GM19043 (cell line): ENCODE measurements at regions not wholly inside any gene's neighbourhood (a gene's known extent, or its start where the extent isn't known, plus 50 kb on each side); places are given as distances from the start of the nearest gene placed in this dataset.
"Not testable (repeated sequence)": the region's sequence is repeated elsewhere in the genome, so short reads cannot be mapped to it uniquely, and the experiment has no call there.

ENCODE experiments used
- ATAC-seq: cut with Tn5 transposase; IDR thresholded peaks from one replicate; pipeline ENCODE4 v1.9.1; 2021; ENCODE audit warnings: low read depth; ENCODE audit not compliant: unreplicated experiment

DNA sequence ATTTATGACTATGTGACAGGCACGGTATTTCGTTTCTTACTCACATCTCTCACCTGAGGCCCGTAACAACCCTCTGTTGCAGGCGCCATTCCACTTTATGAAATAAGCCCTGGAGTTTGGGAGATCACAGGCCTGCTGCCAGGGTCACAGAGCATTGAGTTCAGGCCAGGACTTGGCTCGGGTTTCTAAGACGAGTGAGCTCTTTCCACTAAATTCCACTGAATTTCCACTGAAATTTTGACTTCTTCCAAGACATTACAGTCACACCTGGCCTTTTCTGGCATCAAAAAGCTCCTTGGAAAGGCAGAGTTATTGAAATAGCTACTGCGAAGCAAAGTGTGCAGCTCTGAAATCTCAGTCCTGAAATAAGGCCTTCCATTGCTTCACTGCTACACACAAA is 282.8 kb upstream of the MGMT start:
- no peak for ATAC-seq

DNA sequence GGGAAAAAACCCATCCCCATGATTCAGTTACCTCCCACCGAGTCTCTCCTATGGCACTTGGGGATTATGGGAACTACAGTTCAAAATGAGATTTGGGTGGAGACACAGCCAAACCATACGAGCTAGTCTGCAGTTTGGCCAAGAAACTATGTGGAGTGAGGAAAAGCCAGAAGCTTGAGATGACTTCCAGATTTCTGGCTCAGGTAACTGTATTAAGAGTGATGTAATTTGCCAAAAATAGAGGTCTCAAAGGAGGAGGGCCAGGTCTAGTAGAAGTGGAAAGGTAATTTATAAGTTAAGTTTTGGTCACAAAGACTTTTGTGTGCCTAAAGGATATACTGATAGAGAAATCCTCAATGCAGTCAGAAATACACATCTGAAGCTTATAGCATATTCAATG is 279.7 kb upstream of the MGMT start:
- no peak for ATAC-seq

DNA sequence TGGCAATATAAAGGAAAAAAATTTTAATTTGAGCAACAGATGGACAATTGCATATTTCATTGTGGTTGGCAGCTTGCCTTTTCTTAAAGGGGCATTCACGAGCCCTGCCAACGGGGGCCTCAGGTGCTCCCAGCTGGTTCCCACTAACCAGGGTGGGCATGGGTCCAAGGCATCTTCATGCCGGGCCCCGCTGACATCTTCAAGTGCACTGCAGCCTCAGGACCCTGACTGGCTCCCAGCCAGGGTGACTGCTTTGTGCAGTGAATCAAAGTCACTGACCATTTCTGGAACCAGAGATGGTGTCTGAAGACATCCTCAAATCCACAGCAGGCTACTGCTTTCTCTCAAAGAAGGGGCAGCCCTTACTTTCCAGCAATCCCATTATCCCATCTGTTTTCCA is 275.2 kb upstream of the MGMT start:
- no peak for ATAC-seq

DNA sequence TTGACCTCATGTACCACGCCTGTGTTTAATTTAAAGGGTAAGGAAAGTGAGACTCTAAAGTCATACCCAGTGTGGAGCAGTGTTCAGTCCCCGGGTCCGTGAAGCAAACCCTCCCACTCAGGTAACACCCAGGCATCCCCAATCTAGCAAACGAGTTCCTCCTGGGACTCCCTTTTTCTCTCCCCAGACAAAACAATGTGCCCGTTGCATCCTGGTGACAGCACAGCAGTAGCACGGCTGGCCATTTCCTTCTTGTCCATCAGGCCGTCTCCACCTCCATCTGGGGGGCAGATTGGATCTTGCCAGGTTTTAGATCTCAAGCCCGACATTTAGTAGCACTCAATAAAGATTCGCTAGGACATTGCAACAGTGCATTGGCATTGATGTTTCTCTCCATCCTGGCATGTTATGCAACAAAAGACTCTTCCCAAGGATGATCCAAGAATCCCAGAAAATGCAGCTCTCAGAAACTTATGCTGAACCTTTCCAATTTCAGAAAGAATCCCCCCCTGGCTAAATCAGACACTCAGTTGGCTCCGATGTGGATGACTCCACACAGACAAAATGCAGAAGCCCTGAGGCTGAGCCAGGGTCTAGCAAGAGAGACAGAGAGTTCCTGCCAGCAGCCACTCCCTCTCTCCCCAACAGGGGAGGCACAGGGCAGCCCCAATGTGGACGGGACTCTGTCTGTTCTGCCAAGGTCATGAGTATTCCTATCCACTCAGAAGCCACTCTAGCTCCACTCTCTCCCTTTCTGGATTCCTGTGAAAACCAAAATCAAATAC is 274.5 kb upstream of the MGMT start:
- no peak for ATAC-seq

DNA sequence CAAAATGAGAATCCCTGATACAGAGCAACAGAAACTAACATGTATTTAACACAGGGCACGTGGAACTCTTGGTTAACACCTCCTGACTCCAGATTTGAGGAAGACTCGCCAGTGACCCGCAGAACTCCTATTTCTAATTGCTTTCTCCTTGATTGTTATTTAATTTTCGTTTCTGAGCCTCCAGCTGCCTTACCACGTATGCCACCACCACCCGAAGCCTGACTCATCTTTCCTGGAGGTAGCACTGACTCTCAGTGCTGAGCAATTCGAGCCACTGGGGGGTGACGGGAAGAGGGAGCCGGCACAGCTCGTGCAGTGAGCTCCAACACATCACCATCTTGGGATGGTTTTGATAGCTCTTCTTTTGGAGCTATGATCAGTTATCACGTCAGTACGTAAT is 273.9 kb upstream of the MGMT start:
- no peak for ATAC-seq

DNA sequence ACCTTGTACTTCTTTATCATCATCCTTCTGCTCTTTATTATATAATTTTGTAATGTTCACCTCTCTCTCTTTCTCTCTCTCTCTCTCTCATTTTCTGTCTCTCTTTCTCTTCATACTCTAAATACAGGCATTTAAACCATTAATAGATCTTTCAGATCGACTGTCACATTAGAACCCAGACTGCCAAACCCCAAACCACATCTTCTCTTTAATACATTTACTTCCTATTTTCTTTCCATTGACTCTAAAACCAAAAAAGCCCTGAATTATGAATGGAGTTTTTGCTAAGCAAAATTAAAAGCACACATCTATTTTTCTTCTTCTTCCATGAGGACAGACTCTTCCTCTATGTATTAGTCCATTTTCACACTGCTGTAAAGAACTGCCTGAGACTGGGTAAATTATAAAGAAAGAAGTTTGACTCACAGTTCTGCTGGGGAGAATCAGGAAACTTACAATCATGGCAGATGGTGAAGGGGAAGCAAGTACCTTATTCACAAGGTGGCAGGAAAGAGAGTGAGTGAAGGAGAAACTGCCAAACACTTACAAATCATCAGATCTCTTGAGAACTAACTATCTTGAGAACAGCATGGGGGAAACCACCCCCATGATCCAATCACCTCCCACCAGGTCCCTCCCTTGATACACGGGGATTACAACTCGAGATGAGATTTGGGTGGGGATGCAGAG is 272.7 kb upstream of the MGMT start:
- no peak for ATAC-seq

DNA sequence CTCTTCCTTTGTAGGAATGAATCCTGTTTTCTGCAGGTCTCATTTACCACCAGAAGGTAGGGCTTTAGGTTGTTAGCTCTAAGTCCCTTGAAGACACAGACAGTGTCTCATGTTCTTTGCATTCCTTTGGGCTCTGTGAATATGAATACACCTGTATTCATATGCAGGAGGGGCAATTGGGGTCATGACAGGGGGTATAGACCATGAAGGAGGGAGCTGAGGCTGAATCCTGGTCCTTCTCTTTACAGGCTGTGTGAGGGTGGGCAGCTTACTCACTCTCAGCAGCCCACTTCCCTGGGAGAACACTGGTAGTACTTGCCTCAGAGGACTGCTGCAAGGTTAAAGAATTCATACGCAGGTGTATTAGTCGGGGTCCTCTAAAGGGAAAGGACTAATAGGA is 267.2 kb upstream of the MGMT start:
- no peak for ATAC-seq

DNA sequence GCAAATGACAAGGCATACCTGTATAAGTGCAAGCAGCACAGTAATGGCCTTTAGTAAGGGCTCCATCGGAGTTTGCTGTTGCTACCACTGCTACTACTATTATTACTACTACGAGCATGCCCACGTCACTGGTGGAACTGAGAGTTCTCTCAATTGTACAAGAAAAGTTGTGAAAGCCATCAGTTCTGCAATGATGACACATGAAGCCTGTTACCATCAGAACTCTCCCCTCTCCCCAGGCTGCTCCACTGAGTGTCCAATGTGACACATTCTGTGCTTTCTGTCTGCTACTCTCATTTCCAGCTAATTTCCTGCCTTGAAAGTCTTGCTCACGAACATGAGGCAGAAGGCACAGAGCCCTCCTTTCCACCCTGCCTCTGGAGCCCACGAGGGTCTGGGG is 263.2 kb upstream of the MGMT start:
- ATAC-seq: no peak

DNA sequence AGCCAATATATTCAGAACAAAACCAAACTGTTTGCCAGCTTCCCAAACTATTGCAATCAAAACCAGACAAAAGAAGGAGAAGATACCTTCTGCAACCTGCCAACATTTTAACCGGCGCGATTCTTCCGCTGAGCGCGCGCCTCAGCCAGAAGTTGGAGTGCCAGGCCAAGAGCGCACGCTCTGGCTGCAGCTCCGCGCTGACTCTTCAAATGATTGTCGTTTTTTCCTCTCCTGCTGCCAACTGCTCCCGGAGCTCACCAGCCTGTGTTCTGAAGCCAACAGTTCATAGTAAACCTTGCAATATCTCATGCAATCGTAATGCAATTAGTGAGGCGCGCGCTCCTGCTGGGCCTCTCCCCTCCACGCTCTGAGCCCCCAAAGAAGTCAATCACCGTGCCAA is 259.7 kb upstream of the MGMT start:
- no peak for ATAC-seq

DNA sequence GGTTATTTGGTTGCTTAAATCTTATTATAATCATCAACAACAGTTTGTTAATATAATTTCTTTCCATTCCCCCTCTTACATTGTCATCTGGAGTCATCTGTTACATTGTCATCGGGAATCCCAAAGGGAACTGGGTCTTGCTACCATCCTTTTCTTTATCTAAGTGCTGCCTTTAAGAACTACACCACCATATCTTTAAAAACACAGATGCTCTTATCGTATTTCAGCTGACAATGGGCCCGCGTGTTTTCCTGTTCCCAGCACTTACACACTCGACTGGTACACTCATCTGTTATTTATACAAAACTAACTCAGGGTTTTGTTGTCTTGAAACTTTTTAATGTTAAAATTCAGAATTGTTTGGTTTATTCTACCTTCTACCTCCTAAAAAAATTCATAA is 256.2 kb upstream of the MGMT start:
- no peak for ATAC-seq

DNA sequence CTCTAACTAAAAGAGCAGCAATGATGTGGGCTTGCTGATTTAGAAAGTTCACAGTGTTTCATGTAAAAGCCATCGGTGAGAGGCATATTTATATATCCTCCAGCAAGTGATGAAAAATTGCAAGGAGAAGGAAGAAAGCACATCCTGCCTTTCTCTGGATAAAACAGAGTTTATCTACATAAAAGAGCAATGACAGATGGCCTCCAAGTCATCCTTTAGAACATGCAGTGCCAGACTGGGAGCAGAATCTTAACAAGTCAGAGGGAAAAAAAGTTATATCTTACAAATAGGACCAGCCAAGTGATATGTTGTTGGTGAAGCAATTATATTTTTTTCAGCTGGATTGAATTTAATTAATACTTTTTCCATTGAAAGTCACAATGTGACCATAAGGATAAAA is 253.8 kb upstream of the MGMT start:
- ATAC-seq: no peak

DNA sequence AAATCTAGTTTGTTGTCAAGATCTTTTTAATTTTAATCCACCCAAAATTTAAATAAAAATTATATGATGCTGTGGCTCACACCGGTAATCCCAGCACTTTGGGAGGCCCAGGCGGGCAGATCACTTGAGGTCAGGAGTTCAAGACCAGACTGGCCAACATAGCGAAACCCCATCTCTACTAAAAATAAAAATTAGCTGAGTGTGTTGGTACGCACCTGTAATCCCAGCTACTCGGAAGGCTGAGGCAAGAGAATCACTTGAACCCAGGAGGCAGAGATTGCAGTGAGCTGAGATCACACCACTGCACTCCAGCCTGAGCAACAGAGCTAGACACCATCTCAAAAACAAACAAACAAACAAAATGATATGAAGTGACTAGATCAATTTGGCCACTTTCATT is 253.0 kb upstream of the MGMT start:
- not testable (repeated sequence) for ATAC-seq

DNA sequence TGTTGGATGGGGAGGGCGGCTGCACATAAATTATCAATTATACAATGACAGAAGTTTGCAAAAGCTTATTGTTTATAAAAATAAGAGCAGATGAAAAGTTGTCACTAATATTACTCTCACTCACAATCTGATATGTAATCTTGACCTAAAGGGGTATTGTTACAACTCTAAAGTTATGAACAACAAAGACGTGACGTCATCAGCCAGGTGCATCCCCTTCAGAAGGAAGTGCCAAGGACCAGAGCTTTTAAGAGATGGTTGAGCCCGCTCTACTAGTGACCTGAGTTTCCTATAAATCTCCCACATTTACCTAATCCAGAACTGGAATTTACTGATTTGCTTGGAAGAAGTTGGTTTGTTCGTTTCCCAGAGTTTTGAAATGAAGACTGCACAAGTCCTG is 247.7 kb upstream of the MGMT start:
- no peak for ATAC-seq

DNA sequence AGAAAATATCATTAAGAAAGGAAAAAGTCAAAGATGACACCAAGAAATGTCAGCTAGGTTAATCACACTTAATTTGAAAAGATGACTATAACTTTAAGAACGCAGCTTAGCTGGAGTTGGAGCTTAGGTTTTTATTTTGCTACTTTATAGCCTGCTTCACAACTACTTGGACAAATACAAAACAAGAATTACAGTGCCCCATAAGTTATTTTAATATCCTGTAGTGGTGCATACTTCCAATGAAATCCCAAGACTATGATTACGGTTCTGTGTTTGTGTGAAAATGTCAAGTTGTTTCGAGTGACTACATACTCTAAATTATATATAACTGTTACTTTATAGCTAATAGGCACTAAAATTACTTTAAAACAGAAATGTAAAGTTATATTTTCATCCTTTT is 244.6 kb upstream of the MGMT start:
- no peak for ATAC-seq

DNA sequence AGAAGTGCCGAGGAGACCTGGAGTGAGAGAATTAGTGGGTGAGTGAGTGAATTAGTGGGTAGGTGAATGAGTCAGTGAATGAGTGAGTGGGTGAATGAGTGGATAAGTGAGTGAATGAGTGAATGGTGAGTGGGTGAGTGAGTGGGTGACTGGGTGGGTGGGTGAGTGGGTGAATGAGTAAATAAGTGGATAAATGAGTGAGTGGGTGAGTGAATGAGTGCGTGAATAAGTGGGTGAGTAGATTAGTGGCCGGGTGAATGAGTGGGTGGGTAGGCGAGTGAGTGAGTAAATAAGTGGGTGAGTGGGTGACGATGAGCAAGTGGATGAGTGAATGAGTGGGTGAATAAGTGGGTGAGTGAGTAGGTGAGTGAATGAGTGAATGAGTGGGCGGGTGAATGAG is 243.7 kb upstream of the MGMT start:
- no peak for ATAC-seq

DNA sequence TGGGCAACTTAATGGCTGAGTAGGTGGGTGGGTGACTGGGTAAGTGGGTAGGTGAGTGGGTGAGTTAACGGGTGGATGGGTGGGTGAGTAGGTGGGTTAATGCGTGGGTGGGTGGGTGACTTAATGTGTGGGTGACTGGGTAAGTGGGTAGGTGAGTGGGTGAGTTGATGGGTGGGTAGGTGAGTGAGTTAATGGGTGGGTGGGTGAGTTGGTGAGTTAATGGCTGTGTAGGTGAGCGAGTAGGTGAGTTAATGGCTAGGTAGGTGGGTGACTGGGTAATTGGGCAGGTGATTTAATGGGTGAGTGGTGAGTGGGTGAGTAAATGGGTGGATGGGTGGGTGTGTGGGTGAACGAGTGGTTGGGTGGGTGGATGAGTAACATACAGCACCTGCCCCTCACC is 243.0 kb upstream of the MGMT start:
- ATAC-seq: no peak

DNA sequence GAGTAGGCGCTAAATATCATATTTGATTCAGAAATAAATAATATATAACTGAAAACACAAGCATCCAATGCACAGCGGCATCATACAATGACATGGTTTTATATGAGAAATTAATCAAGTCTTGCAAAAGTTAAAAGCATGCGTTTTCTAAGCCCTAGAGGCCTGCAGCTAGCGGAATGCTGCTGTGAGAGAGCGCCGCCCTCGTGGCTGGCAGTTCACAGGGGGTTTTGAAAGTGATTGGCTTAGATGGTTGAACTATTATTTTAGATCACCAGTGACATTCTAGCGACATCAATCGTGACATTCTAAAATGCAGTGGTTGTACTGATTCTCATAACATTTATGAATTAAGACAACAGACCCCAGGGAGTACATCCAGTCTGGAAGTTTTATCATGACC is 235.2 kb upstream of the MGMT start:
- ATAC-seq: no peak

DNA sequence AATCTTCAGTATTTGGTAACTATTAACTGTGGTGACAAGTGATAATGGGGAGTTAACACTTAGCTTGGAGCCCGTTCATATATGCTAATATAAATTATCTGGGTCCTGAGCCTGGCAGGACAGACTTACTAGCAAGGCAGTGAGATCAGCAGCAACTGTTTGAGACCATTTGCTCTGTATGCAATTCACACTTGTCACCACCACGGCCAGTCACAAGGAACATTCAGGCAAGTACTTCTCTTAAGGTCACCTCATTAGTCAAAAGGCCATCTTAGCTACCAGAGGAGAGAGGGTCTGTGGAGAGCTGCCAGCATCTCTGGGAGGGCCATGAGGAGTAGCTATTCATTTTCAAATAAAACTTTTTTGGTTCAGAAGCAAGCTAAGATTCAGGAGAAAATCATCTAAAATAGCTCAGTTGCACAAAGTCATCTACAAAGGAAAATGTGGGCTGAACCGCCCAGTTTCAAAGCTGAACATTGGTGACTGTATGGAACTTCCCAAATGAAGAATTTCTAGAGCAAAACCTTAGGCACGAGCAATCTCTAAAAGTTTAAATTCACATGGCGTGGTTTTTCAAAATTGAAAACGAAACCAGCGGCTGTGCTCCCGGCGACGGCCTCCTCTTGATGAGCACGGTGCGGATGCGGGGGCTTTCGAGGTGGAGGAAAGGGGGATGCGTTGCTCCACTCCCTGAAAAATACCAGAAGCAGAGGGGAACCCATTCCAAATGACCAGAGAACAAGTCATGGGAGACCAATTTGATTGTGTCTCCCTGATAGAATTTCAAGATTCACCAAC is 233.5 kb upstream of the MGMT start:
- ATAC-seq: no peak

DNA sequence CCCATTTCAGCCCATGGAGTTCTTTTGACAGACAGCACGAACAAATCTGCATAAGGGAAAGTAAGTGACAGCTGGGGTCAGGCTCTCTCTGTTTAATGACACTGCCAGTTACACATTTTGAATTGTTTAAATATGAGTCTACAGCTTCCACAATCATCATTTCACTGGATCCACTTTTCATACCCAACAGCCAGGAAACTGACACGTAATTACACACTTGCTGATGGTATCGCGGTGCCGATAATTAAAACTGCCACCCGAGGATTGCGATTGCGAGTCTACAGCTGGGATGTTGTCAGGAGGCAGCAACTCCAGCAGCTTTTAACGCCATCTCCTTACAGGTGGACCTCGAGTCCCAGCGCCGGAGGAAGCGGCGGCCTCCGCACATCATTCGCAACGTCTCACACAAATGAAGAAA is 230.8 kb upstream of the MGMT start:
- ATAC-seq: no peak

DNA sequence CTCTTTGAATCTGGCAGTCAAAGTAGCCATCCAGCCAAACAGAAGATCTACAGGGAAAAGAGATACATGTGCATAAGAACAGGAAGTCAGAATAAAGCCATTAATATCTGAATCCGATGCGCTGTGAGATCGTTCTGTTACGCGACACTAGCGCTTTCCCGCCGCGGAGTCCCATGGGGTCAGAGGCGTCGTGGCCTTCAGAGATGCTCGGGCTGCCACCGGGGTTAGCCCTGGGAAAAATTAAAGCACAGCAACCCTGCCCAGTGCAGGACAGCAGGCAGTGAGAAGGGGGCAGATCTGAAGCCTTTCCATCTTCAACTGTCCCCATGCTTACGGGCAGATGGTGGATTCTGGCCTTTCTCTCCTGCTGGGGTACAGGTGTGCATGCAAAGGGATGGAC is 225.6 kb upstream of the MGMT start:
- no peak for ATAC-seq

DNA sequence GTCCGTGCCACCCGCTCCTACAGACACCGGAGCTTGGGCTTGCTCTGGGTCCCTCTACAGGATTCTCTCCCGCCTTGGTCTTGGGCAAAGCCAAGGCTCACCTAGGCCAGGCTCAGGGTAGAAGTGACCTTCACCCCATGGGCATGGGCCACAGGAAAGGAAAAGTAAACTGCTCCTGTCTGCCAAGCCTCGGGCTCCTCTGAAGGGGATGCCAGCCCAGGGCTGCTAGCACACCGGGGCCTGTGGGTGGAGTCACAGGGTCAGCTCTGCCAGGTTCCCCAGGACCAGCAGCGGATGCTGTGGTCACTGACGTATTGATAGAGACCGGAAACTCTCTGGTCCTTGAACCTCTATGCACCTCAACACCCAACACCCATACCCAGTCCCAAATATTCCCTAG is 222.7 kb upstream of the MGMT start:
- no peak for ATAC-seq

DNA sequence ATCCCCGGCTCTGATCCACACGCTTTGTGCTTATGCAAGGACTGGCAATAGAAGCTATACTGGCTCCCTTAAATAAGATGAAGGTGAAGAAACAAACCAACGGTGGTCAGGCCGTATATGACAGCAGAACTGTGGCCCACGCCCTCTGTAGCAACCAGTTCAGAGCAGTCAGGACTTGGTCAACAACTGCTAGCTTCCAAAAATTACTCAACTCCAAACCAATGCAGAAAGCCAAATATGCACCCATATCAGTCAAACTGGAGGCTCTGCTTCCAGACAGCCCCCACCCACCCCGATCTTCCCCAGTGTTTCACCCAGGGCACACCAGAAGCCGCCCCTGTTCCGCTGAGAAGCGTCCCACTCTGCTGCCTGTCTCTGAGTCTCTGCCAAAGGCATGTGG is 222.3 kb upstream of the MGMT start:
- no peak for ATAC-seq
